ENCODE measurements at regions not wholly inside any gene's neighbourhood (a gene's known extent, or its start where the extent isn't known, plus 50 kb on each side); places are given as distances from the start of the nearest gene placed in this dataset.

DNA sequence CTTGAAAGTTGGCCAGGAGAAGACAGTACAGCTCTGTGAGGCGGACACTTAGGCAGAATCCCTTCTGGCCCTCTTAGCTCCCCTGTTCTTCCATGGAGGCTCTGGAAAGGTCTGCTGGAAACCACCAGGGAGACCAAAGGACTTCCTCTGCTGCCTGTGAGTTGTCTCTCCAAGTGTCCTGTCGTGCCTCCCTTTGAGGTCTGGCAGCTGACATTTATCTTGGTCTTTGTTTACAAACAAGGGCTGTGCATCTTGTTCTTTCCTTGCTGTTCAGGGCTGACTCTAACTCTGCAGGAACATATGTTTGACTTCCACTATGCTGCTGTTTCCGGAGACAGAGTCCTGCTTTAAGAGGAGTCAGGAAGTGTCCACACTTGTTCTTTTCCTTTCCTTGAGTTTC lies 159.9 kb upstream of the FRMD6 start:
- DNase-seq (ENCODE audit: low read depth, low spot score) = no peak
- ChIA-PET CTCF (no interaction called here), RAD21 (ENCODE audit: low non-redundant PET in 1 of 2, low total read pairs in 2 of 2, uncharacterized antibody in 2 of 2, unreplicated experiment in 2 of 2) (no interaction called here), POLR2A (no interaction called here)
- no peak overlapping the region for H3K9ac ChIP-seq (ENCODE audit: low read length)
- no peaks in the 10 kb centered on the region for H3K79me2 ChIP-seq (ENCODE audit: insufficient read depth, low read length)
- H3K4me1 ChIP-seq (ENCODE audit: control insufficient read depth in 1 of 2, insufficient read depth in 2 of 2, low read length in 2 of 2) = no peaks in the 10 kb centered on the region
- intact Hi-C loops (cut with micrococcal nuclease) = no loop called here
- H3K4me3 ChIP-seq (replicated peaks in 1 of 2; ENCODE audit: low read depth in 1 of 2, low read length in 2 of 2) = no peak overlapping the region
- no peaks in the 10 kb centered on the region for H3K36me3 ChIP-seq (ENCODE audit: control insufficient read depth in 1 of 2, insufficient read depth in 2 of 2, low read length in 2 of 2)
- no peaks in the 10 kb centered on the region; a peak in 1 of 4 replicates for H3K9me3 ChIP-seq (ENCODE audit: control insufficient read depth in 1 of 2, insufficient read depth in 1 of 2, low read depth in 1 of 2, low read length in 2 of 2)
- no peaks in the 10 kb centered on the region for H3K9me2 ChIP-seq (ENCODE audit: insufficient read depth)
- no peak for ATAC-seq
- no peak overlapping the region for H3K27ac ChIP-seq (ENCODE audit: low read depth, low read length)
- TF ChIP-seq SP1 (IDR thresholded peaks at IDR 0.05; ENCODE audit: low read depth) = no peak
- TF ChIP-seq EZH2 (IDR thresholded peaks at IDR 0.05) = no peak
- no peak for TF ChIP-seq ZNF274 (IDR thresholded peaks at IDR 0.05; ENCODE audit: low read depth, low read length)
- TF ChIP-seq, protein P1, sequence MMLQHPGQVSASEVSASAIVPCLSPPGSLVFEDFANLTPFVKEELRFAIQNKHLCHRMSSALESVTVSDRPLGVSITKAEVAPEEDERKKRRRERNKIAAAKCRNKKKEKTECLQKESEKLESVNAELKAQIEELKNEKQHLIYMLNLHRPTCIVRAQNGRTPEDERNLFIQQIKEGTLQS (IDR thresholded peaks at IDR 0.05) = no peak
- no peak for TF ChIP-seq TCF7L2 (IDR thresholded peaks at IDR 0.05; ENCODE audit: borderline replicate concordance, extremely low read depth, insufficient read depth, insufficient read length)
- no peak for TF ChIP-seq ELF1 (IDR thresholded peaks at IDR 0.05; ENCODE audit: borderline replicate concordance, low read depth)
- no peak for TF ChIP-seq JUND (IDR thresholded peaks at IDR 0.05)
- TF ChIP-seq SIN3A (IDR thresholded peaks at IDR 0.05; ENCODE audit: low read depth) = no peak
- no peak for TF ChIP-seq CBX3 (IDR thresholded peaks at IDR 0.05; ENCODE audit: low read depth)
- no peak overlapping the region for H3K4me2 ChIP-seq (ENCODE audit: low read length)
- BruUV-seq (replicated peaks) = no TSS peak
- H3K27me3 ChIP-seq (ENCODE audit: insufficient read depth, low read length) = no peaks in the 10 kb centered on the region
- no peaks in the 10 kb centered on the region for H4K20me1 ChIP-seq (ENCODE audit: insufficient read depth)
- H2AFZ ChIP-seq (ENCODE audit: low read depth, low read length, poor library complexity, severe bottlenecking) = no peak overlapping the region

DNA sequence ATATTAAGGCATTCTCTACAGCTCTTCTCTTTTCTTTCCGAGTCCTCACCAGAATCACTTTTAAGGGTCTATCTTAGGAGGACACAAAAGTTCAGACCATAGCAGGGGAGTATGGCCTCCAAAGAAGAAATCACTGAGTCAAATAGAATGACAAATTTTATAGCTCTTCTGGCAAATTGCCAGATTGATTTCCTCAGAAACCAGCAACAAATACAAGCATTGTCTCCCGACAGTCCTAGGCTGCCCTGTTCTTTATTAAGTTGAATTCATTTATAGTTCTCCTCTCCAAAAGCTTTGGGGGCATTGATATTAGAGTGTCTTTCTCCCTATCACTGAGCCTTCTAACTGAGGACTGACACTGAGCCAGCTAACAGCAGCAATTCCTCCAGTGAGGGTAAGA lies 156.4 kb upstream of the FRMD6 start:
- H3K36me3 ChIP-seq (ENCODE audit: control insufficient read depth in 1 of 2, insufficient read depth in 2 of 2, low read length in 2 of 2) = no peaks in the 10 kb centered on the region
- BruUV-seq (replicated peaks) = no TSS peak
- H3K4me3 ChIP-seq (replicated peaks in 1 of 2; ENCODE audit: low read depth in 1 of 2, low read length in 2 of 2) = no peak overlapping the region

More for the DNA sequence above, 156.4 kb upstream of the FRMD6 start:
- POLR2A ChIA-PET = no interaction called here
- Histone ChIP-seq H3K4me2 (ENCODE audit: low read length) (no peak overlapping the region), H2AFZ (ENCODE audit: low read depth, low read length, poor library complexity, severe bottlenecking) (no peak overlapping the region), H4K20me1 (ENCODE audit: insufficient read depth) (no peaks in the 10 kb centered on the region), H3K9me3 (ENCODE audit: control insufficient read depth in 1 of 2, insufficient read depth in 1 of 2, low read depth in 1 of 2, low read length in 2 of 2) (peaks cover 0 to 13% of the 10 kb centered on the region in 2 experiments; a peak in 1 of 4 replicates), H3K9ac (ENCODE audit: low read length) (no peak overlapping the region), H3K9me2 (ENCODE audit: insufficient read depth) (no peaks in the 10 kb centered on the region), H3K4me1 (ENCODE audit: control insufficient read depth in 1 of 2, insufficient read depth in 2 of 2, low read length in 2 of 2) (no peaks in the 10 kb centered on the region), H3K79me2 (ENCODE audit: insufficient read depth, low read length) (no peaks in the 10 kb centered on the region), H3K27ac (ENCODE audit: low read depth, low read length) (no peak overlapping the region), H3K27me3 (ENCODE audit: insufficient read depth, low read length) (no peaks in the 10 kb centered on the region)
- ATAC-seq = no peak
- RAD21 ChIA-PET (ENCODE audit: low non-redundant PET in 1 of 2, low total read pairs in 2 of 2, uncharacterized antibody in 2 of 2, unreplicated experiment in 2 of 2) = no interaction called here
- no peak for TF ChIP-seq TCF7L2 (IDR thresholded peaks at IDR 0.05; ENCODE audit: borderline replicate concordance, extremely low read depth, insufficient read depth, insufficient read length)
- no peak for TF ChIP-seq JUND (IDR thresholded peaks at IDR 0.05)
- TF ChIP-seq ELF1 (IDR thresholded peaks at IDR 0.05; ENCODE audit: borderline replicate concordance, low read depth) = no peak
- TF ChIP-seq, protein P2, sequence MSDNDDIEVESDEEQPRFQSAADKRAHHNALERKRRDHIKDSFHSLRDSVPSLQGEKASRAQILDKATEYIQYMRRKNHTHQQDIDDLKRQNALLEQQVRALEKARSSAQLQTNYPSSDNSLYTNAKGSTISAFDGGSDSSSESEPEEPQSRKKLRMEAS (IDR thresholded peaks at IDR 0.05) = no peak
- no peak for TF ChIP-seq FOSL1 (IDR thresholded peaks at IDR 0.05; ENCODE audit: low read depth)
- TF ChIP-seq POLR2A (IDR thresholded peaks at IDR 0.05; ENCODE audit: borderline replicate concordance, extremely low read depth, insufficient read depth, insufficient read length) = no peak
- TF ChIP-seq EGR1 (IDR thresholded peaks at IDR 0.05; ENCODE audit: low read depth) = no peak
- TF ChIP-seq, protein P3, sequence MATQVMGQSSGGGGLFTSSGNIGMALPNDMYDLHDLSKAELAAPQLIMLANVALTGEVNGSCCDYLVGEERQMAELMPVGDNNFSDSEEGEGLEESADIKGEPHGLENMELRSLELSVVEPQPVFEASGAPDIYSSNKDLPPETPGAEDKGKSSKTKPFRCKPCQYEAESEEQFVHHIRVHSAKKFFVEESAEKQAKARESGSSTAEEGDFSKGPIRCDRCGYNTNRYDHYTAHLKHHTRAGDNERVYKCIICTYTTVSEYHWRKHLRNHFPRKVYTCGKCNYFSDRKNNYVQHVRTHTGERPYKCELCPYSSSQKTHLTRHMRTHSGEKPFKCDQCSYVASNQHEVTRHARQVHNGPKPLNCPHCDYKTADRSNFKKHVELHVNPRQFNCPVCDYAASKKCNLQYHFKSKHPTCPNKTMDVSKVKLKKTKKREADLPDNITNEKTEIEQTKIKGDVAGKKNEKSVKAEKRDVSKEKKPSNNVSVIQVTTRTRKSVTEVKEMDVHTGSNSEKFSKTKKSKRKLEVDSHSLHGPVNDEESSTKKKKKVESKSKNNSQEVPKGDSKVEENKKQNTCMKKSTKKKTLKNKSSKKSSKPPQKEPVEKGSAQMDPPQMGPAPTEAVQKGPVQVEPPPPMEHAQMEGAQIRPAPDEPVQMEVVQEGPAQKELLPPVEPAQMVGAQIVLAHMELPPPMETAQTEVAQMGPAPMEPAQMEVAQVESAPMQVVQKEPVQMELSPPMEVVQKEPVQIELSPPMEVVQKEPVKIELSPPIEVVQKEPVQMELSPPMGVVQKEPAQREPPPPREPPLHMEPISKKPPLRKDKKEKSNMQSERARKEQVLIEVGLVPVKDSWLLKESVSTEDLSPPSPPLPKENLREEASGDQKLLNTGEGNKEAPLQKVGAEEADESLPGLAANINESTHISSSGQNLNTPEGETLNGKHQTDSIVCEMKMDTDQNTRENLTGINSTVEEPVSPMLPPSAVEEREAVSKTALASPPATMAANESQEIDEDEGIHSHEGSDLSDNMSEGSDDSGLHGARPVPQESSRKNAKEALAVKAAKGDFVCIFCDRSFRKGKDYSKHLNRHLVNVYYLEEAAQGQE (IDR thresholded peaks at IDR 0.05; ENCODE audit: low read depth) = no peak
- no peak for TF ChIP-seq CBX3 (IDR thresholded peaks at IDR 0.05; ENCODE audit: low read depth)
- no peak for TF ChIP-seq EZH2 (IDR thresholded peaks at IDR 0.05)
- TF ChIP-seq POLR2AphosphoS5 (IDR thresholded peaks at IDR 0.05; ENCODE audit: low read depth, low read length) = no peak
- TF ChIP-seq EZH2phosphoT487 (IDR thresholded peaks at IDR 0.05; ENCODE audit: borderline replicate concordance) = no peak
- no peak for TF ChIP-seq YY1 (IDR thresholded peaks at IDR 0.05; ENCODE audit: extremely low read depth, insufficient replicate concordance, low read depth, low read length)
- TF ChIP-seq ZFX (IDR thresholded peaks at IDR 0.05) = no peak
- TF ChIP-seq SIN3A (IDR thresholded peaks at IDR 0.05; ENCODE audit: low read depth) = no peak
- intact Hi-C loops (cut with micrococcal nuclease) = no loop called here
- DNase-seq (ENCODE audit: low read depth, low spot score) = no peak
- CTCF ChIA-PET = no interaction called here
